ENCODE measurements at regions not wholly inside any gene's neighbourhood (a gene's known extent, or its start where the extent isn't known, plus 50 kb on each side); places are given as distances from the start of the nearest gene placed in this dataset.

- TF ChIP-seq CTCF (IDR thresholded peaks at IDR 0.05), result no peak
- no peaks in the 10 kb centered on the region for H3K27me3 Mint-ChIP-seq (ENCODE audit: insufficient read depth)
- H3K9me3 Mint-ChIP-seq, result peaks cover 22% of the 10 kb centered on the region
- no peaks in the 10 kb centered on the region for H3K4me1 Mint-ChIP-seq (ENCODE audit: low read depth)
- DNase-seq, result no peak
- H3K27ac Mint-ChIP-seq, result no peak overlapping the region
- H3K4me3 Mint-ChIP-seq, result no peak overlapping the region
- H3K36me3 Mint-ChIP-seq (ENCODE audit: low read depth), result no peaks in the 10 kb centered on the region
These were observed 79.3 kb upstream of the NEBL start for GRCh38 chr10:20976390-20976789.

GRCh38 chr10:20975236-20975635 lies 78.1 kb upstream of the NEBL start:
- no peaks in the 10 kb centered on the region for H3K4me1 Mint-ChIP-seq (ENCODE audit: low read depth)
- peaks cover 22% of the 10 kb centered on the region for H3K9me3 Mint-ChIP-seq
- TF ChIP-seq CTCF (IDR thresholded peaks at IDR 0.05), result no peak
- no peak for DNase-seq
- no peaks in the 10 kb centered on the region for H3K27me3 Mint-ChIP-seq (ENCODE audit: insufficient read depth)
- no peaks in the 10 kb centered on the region for H3K36me3 Mint-ChIP-seq (ENCODE audit: low read depth)
- H3K27ac Mint-ChIP-seq, result no peak overlapping the region
- H3K4me3 Mint-ChIP-seq, result no peak overlapping the region

- H3K4me1 Mint-ChIP-seq (ENCODE audit: low read depth), result no peaks in the 10 kb centered on the region
- no peaks in the 10 kb centered on the region for H3K36me3 Mint-ChIP-seq (ENCODE audit: low read depth)
- H3K27me3 Mint-ChIP-seq (ENCODE audit: insufficient read depth), result no peaks in the 10 kb centered on the region
- peaks cover 23% of the 10 kb centered on the region for H3K9me3 Mint-ChIP-seq
- DNase-seq, result no peak
- H3K27ac Mint-ChIP-seq, result no peak overlapping the region
- H3K4me3 Mint-ChIP-seq, result no peak overlapping the region
- no peak for TF ChIP-seq CTCF (IDR thresholded peaks at IDR 0.05)
These were observed 75.8 kb upstream of the NEBL start for GRCh38 chr10:20972925-20973324.

GRCh38 chr10:20971901-20972300 lies 74.8 kb upstream of the NEBL start:
- no peak for DNase-seq
- Mint-ChIP-seq H3K4me1 (ENCODE audit: low read depth) (no peaks in the 10 kb centered on the region), H3K4me3 (no peak overlapping the region), H3K27ac (no peak overlapping the region), H3K9me3 (peaks cover 28% of the 10 kb centered on the region), H3K27me3 (ENCODE audit: insufficient read depth) (no peaks in the 10 kb centered on the region), H3K36me3 (ENCODE audit: low read depth) (no peaks in the 10 kb centered on the region)
- no peak for TF ChIP-seq CTCF (IDR thresholded peaks at IDR 0.05)

GRCh38 chr10:20970708-20971107 lies 73.6 kb upstream of the NEBL start:
- H3K4me3 Mint-ChIP-seq, result no peak overlapping the region
- TF ChIP-seq CTCF (IDR thresholded peaks at IDR 0.05), result no peak
- no peak for DNase-seq
- H3K36me3 Mint-ChIP-seq (ENCODE audit: low read depth), result no peaks in the 10 kb centered on the region
- H3K27me3 Mint-ChIP-seq (ENCODE audit: insufficient read depth), result no peaks in the 10 kb centered on the region
- no peaks in the 10 kb centered on the region for H3K4me1 Mint-ChIP-seq (ENCODE audit: low read depth)
- H3K27ac Mint-ChIP-seq, result no peak overlapping the region
- H3K9me3 Mint-ChIP-seq, result peaks cover 33% of the 10 kb centered on the region

GRCh38 chr10:20970044-20970443 lies 72.9 kb upstream of the NEBL start:
- no peak overlapping the region for H3K4me3 Mint-ChIP-seq
- peaks cover 40% of the 10 kb centered on the region for H3K9me3 Mint-ChIP-seq
- H3K4me1 Mint-ChIP-seq (ENCODE audit: low read depth), result no peaks in the 10 kb centered on the region
- no peaks in the 10 kb centered on the region for H3K27me3 Mint-ChIP-seq (ENCODE audit: insufficient read depth)
- DNase-seq, result no peak
- no peaks in the 10 kb centered on the region for H3K36me3 Mint-ChIP-seq (ENCODE audit: low read depth)
- TF ChIP-seq CTCF (IDR thresholded peaks at IDR 0.05), result no peak
- no peak overlapping the region for H3K27ac Mint-ChIP-seq

All from HFFc6 (cell line).